ENCODE measurements at regions not wholly inside any gene's neighbourhood (a gene's known extent, or its start where the extent isn't known, plus 50 kb on each side); places are given as distances from the start of the nearest gene placed in this dataset.
"Not testable (repeated sequence)": the region's sequence is repeated elsewhere in the genome, so short reads cannot be mapped to it uniquely, and the experiment has no call there.

GRCh38 chr7:79520543-79520942 is 67.1 kb upstream of the MAGI2 start:
- H3K36me3 Mint-ChIP-seq = no peaks in the 10 kb centered on the region
- no peaks in the 10 kb centered on the region for H3K9me3 Mint-ChIP-seq
- H3K27me3 Mint-ChIP-seq = no peaks in the 10 kb centered on the region
- H3K4me3 Mint-ChIP-seq = no peak overlapping the region
- H3K27ac Mint-ChIP-seq = no peak overlapping the region
- no peak for TF ChIP-seq CTCF (conservative IDR thresholded peaks at IDR 0.05)
- no peak for DNase-seq (ENCODE audit: extremely low spot score, unreplicated experiment)
- no peaks in the 10 kb centered on the region for H3K4me1 Mint-ChIP-seq (ENCODE audit: unreplicated experiment)

- H3K4me3 Mint-ChIP-seq = no peak overlapping the region
- no peaks in the 10 kb centered on the region for H3K4me1 Mint-ChIP-seq (ENCODE audit: unreplicated experiment)
- TF ChIP-seq CTCF (conservative IDR thresholded peaks at IDR 0.05) = no peak
- H3K27me3 Mint-ChIP-seq = no peaks in the 10 kb centered on the region
- H3K36me3 Mint-ChIP-seq = no peaks in the 10 kb centered on the region
- no peak for DNase-seq (ENCODE audit: extremely low spot score, unreplicated experiment)
- no peak overlapping the region for H3K27ac Mint-ChIP-seq
- no peaks in the 10 kb centered on the region for H3K9me3 Mint-ChIP-seq
Measured at GRCh38 chr7:79515358-79515757, 61.9 kb upstream of the MAGI2 start.

GRCh38 chr7:79513261-79513660 is 59.8 kb upstream of the MAGI2 start:
- H3K27me3 Mint-ChIP-seq = no peaks in the 10 kb centered on the region
- no peak overlapping the region for H3K4me3 Mint-ChIP-seq
- no peak for DNase-seq (ENCODE audit: extremely low spot score, unreplicated experiment)
- no peaks in the 10 kb centered on the region for H3K9me3 Mint-ChIP-seq
- no peak for TF ChIP-seq CTCF (conservative IDR thresholded peaks at IDR 0.05)
- H3K4me1 Mint-ChIP-seq (ENCODE audit: unreplicated experiment) = no peaks in the 10 kb centered on the region
- no peak overlapping the region for H3K27ac Mint-ChIP-seq
- H3K36me3 Mint-ChIP-seq = no peaks in the 10 kb centered on the region

- H3K36me3 Mint-ChIP-seq = no peaks in the 10 kb centered on the region
- DNase-seq (ENCODE audit: extremely low spot score, unreplicated experiment) = no peak
- no peak overlapping the region for H3K4me3 Mint-ChIP-seq
- no peaks in the 10 kb centered on the region for H3K4me1 Mint-ChIP-seq (ENCODE audit: unreplicated experiment)
- no peak overlapping the region for H3K27ac Mint-ChIP-seq
- TF ChIP-seq CTCF (conservative IDR thresholded peaks at IDR 0.05) = no peak
- no peaks in the 10 kb centered on the region for H3K27me3 Mint-ChIP-seq
- no peaks in the 10 kb centered on the region for H3K9me3 Mint-ChIP-seq
Measured at GRCh38 chr7:79512261-79512660, 58.8 kb upstream of the MAGI2 start.

GRCh38 chr7:79511056-79511455 is 57.6 kb upstream of the MAGI2 start:
- H3K36me3 Mint-ChIP-seq; DNase-seq (ENCODE audit: extremely low spot score, unreplicated experiment); H3K4me1 Mint-ChIP-seq (ENCODE audit: unreplicated experiment); H3K27ac Mint-ChIP-seq; H3K9me3 Mint-ChIP-seq; H3K4me3 Mint-ChIP-seq; H3K27me3 Mint-ChIP-seq: not testable (repeated sequence)

- TF ChIP-seq CTCF (conservative IDR thresholded peaks at IDR 0.05) = no peak
- no peaks in the 10 kb centered on the region for H3K9me3 Mint-ChIP-seq
- H3K4me1 Mint-ChIP-seq (ENCODE audit: unreplicated experiment) = peaks cover 7% of the 10 kb centered on the region
- no peak overlapping the region for H3K27ac Mint-ChIP-seq
- H3K27me3 Mint-ChIP-seq = no peaks in the 10 kb centered on the region
- no peak overlapping the region for H3K4me3 Mint-ChIP-seq
- no peaks in the 10 kb centered on the region for H3K36me3 Mint-ChIP-seq
- DNase-seq (ENCODE audit: extremely low spot score, unreplicated experiment) = no peak
Measured at GRCh38 chr7:79507131-79507530, 53.7 kb upstream of the MAGI2 start.

All from type B pancreatic cell (in vitro differentiated cells).